Naive thymus-derived CD8-positive, alpha-beta T cell (primary cell): ENCODE measurements at regions not wholly inside any gene's neighbourhood (a gene's known extent, or its start where the extent isn't known, plus 50 kb on each side); places are given as distances from the start of the nearest gene placed in this dataset.
"Not testable (repeated sequence)": the region's sequence is repeated elsewhere in the genome, so short reads cannot be mapped to it uniquely, and the experiment has no call there.

Source experiments
- ATAC-seq, 2 donors: fragments of 150-1000 bp; cut with Tn5 transposase in 1 of 2; sonication (Bioruptor Pico), chemical (Tn5 transposase) in 1 of 2; 1 replicate in 1 of 2; 2 replicates in 1 of 2; pipeline ENCODE4 v1.10.0; 2021; ENCODE audit warnings: mild to moderate bottlenecking in 2 of 2, moderate library complexity in 2 of 2
- POLR2A ChIA-PET: fragments of 350-600 bp; sonication (Branson Sonifier 250); formaldehyde crosslinking; loops from one replicate; lab custom pipeline; 2021; ENCODE audit warnings: antibody characterized with exemption; lab: Charles Lee
- DNase-seq, 10 donors: peaks; one replicate each; pipeline versions ENCODE4 v3.0.0 to v3.0.0-alpha.2; 2020 to 2022
- H3K27ac Mint-ChIP-seq, 10 donors: one replicate each; pipeline ENCODE4 v1.8.0; 2020 to 2022; ENCODE audit warnings: mild to moderate bottlenecking in 10 of 10, mixed read lengths in 10 of 10, moderate library complexity in 4 of 10, inconsistent platforms in 1 of 10
- H3K27me3 Mint-ChIP-seq, 5 donors: one replicate each; pipeline ENCODE4 v1.8.0; 2021 to 2022; ENCODE audit warnings: mixed read lengths in 5 of 5
- H3K36me3 Mint-ChIP-seq, 3 donors: one replicate each; pipeline ENCODE4 v1.8.0; 2020 to 2022; ENCODE audit warnings: mixed read lengths in 3 of 3, mild to moderate bottlenecking in 2 of 3, inconsistent platforms in 1 of 3
- H3K4me1 Mint-ChIP-seq, 4 donors: one replicate each; pipeline ENCODE4 v1.8.0; 2021 to 2022; ENCODE audit warnings: mixed read lengths in 4 of 4
- H3K4me3 Mint-ChIP-seq, 10 donors: one replicate each; pipeline ENCODE4 v1.8.0; 2020 to 2022; ENCODE audit warnings: mild to moderate bottlenecking in 10 of 10, mixed read lengths in 10 of 10, moderate library complexity in 6 of 10, inconsistent platforms in 1 of 10
- H3K9me3 Mint-ChIP-seq, 9 donors: one replicate each; pipeline ENCODE4 v1.8.0; 2020 to 2022; ENCODE audit warnings: mixed read lengths in 9 of 9, mild to moderate bottlenecking in 3 of 9, inconsistent platforms in 1 of 9, moderate library complexity in 1 of 9

- H3K36me3 Mint-ChIP-seq = peaks cover 0 to 2% (median 0%) of the 10 kb centered on the region in 3 donors
- peaks cover 0 to 7% (median under 1%) of the 10 kb centered on the region in 9 donors for H3K9me3 Mint-ChIP-seq
- no peak overlapping the region for H3K27ac Mint-ChIP-seq
- peaks cover 0 to 9% (median 0%) of the 10 kb centered on the region in 5 donors for H3K27me3 Mint-ChIP-seq
- H3K4me3 Mint-ChIP-seq = no peak overlapping the region
- POLR2A ChIA-PET = no interaction called here
- no peaks in the 10 kb centered on the region for H3K4me1 Mint-ChIP-seq
- DNase-seq (no peak), ATAC-seq (no peak)
Observed at GRCh38 chr7:16954321-16954720, 72.5 kb upstream of the AGR3 start.

- no peak overlapping the region for H3K4me3 Mint-ChIP-seq
- H3K4me1 Mint-ChIP-seq = no peaks in the 10 kb centered on the region
- peaks cover 0 to 9% (median 1%) of the 10 kb centered on the region in 5 donors for H3K27me3 Mint-ChIP-seq
- H3K36me3 Mint-ChIP-seq = no peaks in the 10 kb centered on the region
- no peak for ATAC-seq
- POLR2A ChIA-PET = no interaction called here
- no peak for DNase-seq
- H3K9me3 Mint-ChIP-seq = peaks cover 0 to 6% (median 0%) of the 10 kb centered on the region in 9 donors
- H3K27ac Mint-ChIP-seq = no peak overlapping the region
Observed at GRCh38 chr7:16958724-16959123, 76.9 kb upstream of the AGR3 start.

- no peak overlapping the region for H3K27ac Mint-ChIP-seq
- H3K36me3 Mint-ChIP-seq = no peaks in the 10 kb centered on the region
- H3K27me3 Mint-ChIP-seq = peaks cover 0 to 5% (median 1%) of the 10 kb centered on the region in 5 donors
- ATAC-seq (no peak), DNase-seq (no peak)
- POLR2A ChIA-PET = no interaction called here
- H3K9me3 Mint-ChIP-seq = peaks cover 0 to 6% (median 0%) of the 10 kb centered on the region in 9 donors
- no peaks in the 10 kb centered on the region for H3K4me1 Mint-ChIP-seq
- H3K4me3 Mint-ChIP-seq = no peak overlapping the region
Observed at GRCh38 chr7:16960337-16960965, 78.7 kb upstream of the AGR3 start.

- H3K27ac Mint-ChIP-seq = no peak overlapping the region
- H3K36me3 Mint-ChIP-seq = peaks cover 0 to 4% (median 0%) of the 10 kb centered on the region in 3 donors
- no peak for DNase-seq
- POLR2A ChIA-PET = no interaction called here
- H3K4me1 Mint-ChIP-seq = no peaks in the 10 kb centered on the region
- peaks cover 0 to 6% (median 0%) of the 10 kb centered on the region in 9 donors for H3K9me3 Mint-ChIP-seq
- ATAC-seq = no peak
- H3K4me3 Mint-ChIP-seq = no peak overlapping the region
- peaks cover 0 to 5% (median 1%) of the 10 kb centered on the region in 5 donors for H3K27me3 Mint-ChIP-seq
Observed at GRCh38 chr7:16961641-16962040, 79.9 kb upstream of the AGR3 start.

GRCh38 chr7:16963044-16963443, 81.3 kb upstream of the AGR3 start:
- no peak for DNase-seq
- no peak overlapping the region for H3K4me3 Mint-ChIP-seq
- H3K9me3 Mint-ChIP-seq = peaks cover 0 to 6% (median 0%) of the 10 kb centered on the region in 9 donors

GRCh38 chr7:16965697-16966096, 83.9 kb upstream of the AGR3 start:
- DNase-seq, H3K9me3 Mint-ChIP-seq, H3K4me1 Mint-ChIP-seq, POLR2A ChIA-PET, ATAC-seq, H3K4me3 Mint-ChIP-seq, H3K36me3 Mint-ChIP-seq: not testable (repeated sequence)
- H3K27ac Mint-ChIP-seq = peak overlapping the region in 1 of 10 donors; percentile 44
- H3K27me3 Mint-ChIP-seq = peaks cover 0 to 13% (median 7%) of the 10 kb centered on the region in 5 donors

More at GRCh38 chr7:16963044-16963443, 81.3 kb upstream of the AGR3 start:
- Mint-ChIP-seq H3K27ac (no peak overlapping the region), H3K4me1 (no peaks in the 10 kb centered on the region), H3K27me3 (peaks cover 1 to 6% (median 2%) of the 10 kb centered on the region in 5 donors), H3K36me3 (peaks cover 0 to 4% (median 0%) of the 10 kb centered on the region in 3 donors)
- POLR2A ChIA-PET = no interaction called here
- ATAC-seq = no peak

GRCh38 chr7:16967300-16967811, 85.6 kb upstream of the AGR3 start:
- H3K36me3 Mint-ChIP-seq = peaks cover 0 to 4% (median 2%) of the 10 kb centered on the region in 3 donors
- H3K4me1 Mint-ChIP-seq = no peaks in the 10 kb centered on the region
- POLR2A ChIA-PET = no interaction called here
- ATAC-seq (no peak), DNase-seq (no peak)
- no peak overlapping the region for H3K4me3 Mint-ChIP-seq
- no peak overlapping the region for H3K27ac Mint-ChIP-seq
- H3K27me3 Mint-ChIP-seq = peaks cover 0 to 24% (median 10%) of the 10 kb centered on the region in 5 donors
- H3K9me3 Mint-ChIP-seq = no peaks in the 10 kb centered on the region

GRCh38 chr7:16970732-16971482, 89.1 kb upstream of the AGR3 start:
- POLR2A ChIA-PET = no interaction called here
- Mint-ChIP-seq H3K4me3 (no peak overlapping the region), H3K9me3 (no peaks in the 10 kb centered on the region), H3K36me3 (peaks cover 0 to 4% (median 2%) of the 10 kb centered on the region in 3 donors), H3K4me1 (peaks cover 0 to 7% (median 6%) of the 10 kb centered on the region in 4 donors), H3K27ac (no peak overlapping the region), H3K27me3 (peaks cover 0 to 24% (median 8%) of the 10 kb centered on the region in 5 donors)
- DNase-seq (no peak), ATAC-seq (no peak)

GRCh38 chr7:16975712-16976111, 93.9 kb upstream of the AGR3 start:
- no peaks in the 10 kb centered on the region for H3K9me3 Mint-ChIP-seq
- peaks cover 0 to 10% (median 4%) of the 10 kb centered on the region in 5 donors for H3K27me3 Mint-ChIP-seq
- DNase-seq (no peak), ATAC-seq (no peak)
- H3K27ac Mint-ChIP-seq = peak overlapping the region in 1 of 10 donors; percentile 73
- H3K4me3 Mint-ChIP-seq = no peak overlapping the region
- peaks cover 0 to 2% (median 0%) of the 10 kb centered on the region in 3 donors for H3K36me3 Mint-ChIP-seq
- peaks cover 0 to 14% (median 6%) of the 10 kb centered on the region in 4 donors for H3K4me1 Mint-ChIP-seq
- POLR2A ChIA-PET = no interaction called here

- Mint-ChIP-seq H3K4me3 (no peak overlapping the region), H3K27ac (no peak overlapping the region), H3K4me1 (peaks cover 0 to 17% (median 7%) of the 10 kb centered on the region in 4 donors), H3K9me3 (no peaks in the 10 kb centered on the region), H3K36me3 (no peaks in the 10 kb centered on the region), H3K27me3 (peaks cover 0 to 10% (median 6%) of the 10 kb centered on the region in 5 donors)
- no peak for DNase-seq
- POLR2A ChIA-PET = no interaction called here
- no peak for ATAC-seq
Observed at GRCh38 chr7:16978358-16979244, 96.8 kb upstream of the AGR3 start.

- no peaks in the 10 kb centered on the region for H3K36me3 Mint-ChIP-seq
- no peak overlapping the region for H3K4me3 Mint-ChIP-seq
- DNase-seq = no peak
- POLR2A ChIA-PET = no interaction called here
- H3K4me1 Mint-ChIP-seq = peaks cover 0 to 14% (median 5%) of the 10 kb centered on the region in 4 donors
- no peaks in the 10 kb centered on the region for H3K9me3 Mint-ChIP-seq
- no peak overlapping the region for H3K27ac Mint-ChIP-seq
- H3K27me3 Mint-ChIP-seq = peaks cover 0 to 10% (median 6%) of the 10 kb centered on the region in 5 donors
- no peak for ATAC-seq
Observed at GRCh38 chr7:16980539-16980938, 98.8 kb upstream of the AGR3 start.

- POLR2A ChIA-PET = no interaction called here
- Mint-ChIP-seq H3K27me3 (peaks cover 0 to 18% (median 7%) of the 10 kb centered on the region in 5 donors), H3K36me3 (no peaks in the 10 kb centered on the region)
Observed at GRCh38 chr7:16982640-16983350, 101.0 kb upstream of the AGR3 start.

More at GRCh38 chr7:16982640-16983350, 101.0 kb upstream of the AGR3 start:
- no peak overlapping the region for H3K4me3 Mint-ChIP-seq
- DNase-seq (peak in 4 of 10 donors; percentile 4 to 52 (median 40)), ATAC-seq (peak; percentile 28 to 47)
- H3K4me1 Mint-ChIP-seq = peaks cover 0 to 7% (median under 1%) of the 10 kb centered on the region in 4 donors
- H3K9me3 Mint-ChIP-seq = no peaks in the 10 kb centered on the region
- no peak overlapping the region for H3K27ac Mint-ChIP-seq
